ENCODE measurements at regions not wholly inside any gene's neighbourhood (a gene's known extent, or its start where the extent isn't known, plus 50 kb on each side); places are given as distances from the start of the nearest gene placed in this dataset.
A peak's percentile ranks its signal among the peaks of the same experiment; 100 is the strongest.

- ChIA-PET POLR2A (no interaction called here), CTCF (ENCODE audit: low intra/inter-chr PET ratio) (no interaction called here)
- ATAC-seq (no peak), FAIRE-seq (no peak), DNase-seq (ENCODE audit: extremely low read depth in 1 of 4, low spot score in 3 of 4) (no peak)
- Histone ChIP-seq H3K27me3 (ENCODE audit: control insufficient read depth in 2 of 2, insufficient read depth in 2 of 2, low read length in 2 of 2) (no peaks in the 10 kb centered on the region), H3K36me3 (ENCODE audit: control insufficient read depth, insufficient read depth, low read length) (no peaks in the 10 kb centered on the region), H3K79me2 (ENCODE audit: control insufficient read depth, insufficient read depth, low read length) (no peaks in the 10 kb centered on the region), H3K4me1 (replicated peaks in 1 of 2; ENCODE audit: control insufficient read depth in 2 of 2, insufficient read depth in 2 of 2, low read length in 2 of 2) (no peaks in the 10 kb centered on the region), H3K9me1 (ENCODE audit: control insufficient read depth, insufficient read depth, low read length) (no peaks in the 10 kb centered on the region), H3K4me3 (no peak overlapping the region), H3K27ac (ENCODE audit: extremely low read depth, low read depth, low read length) (no peak overlapping the region), H3K9me3 (replicated peaks; ENCODE audit: control insufficient read depth, insufficient read depth, low read depth, low read length) (no peaks in the 10 kb centered on the region), H3K4me2 (ENCODE audit: insufficient read depth, low read length) (no peak overlapping the region), H4K20me1 (replicated peaks; ENCODE audit: control insufficient read depth, insufficient read depth, low read length) (no peaks in the 10 kb centered on the region), H3K9ac (ENCODE audit: insufficient read depth in 1 of 2, low read depth in 2 of 2, low read length in 2 of 2) (no peak overlapping the region), H2AFZ (ENCODE audit: low read depth, low read length) (no peak overlapping the region)
- intact Hi-C loops (cut with micrococcal nuclease) = no loop called here
- 1% methylated on average over 4 of the region's 4 CpGs for WGBS (ENCODE audit: insufficient coverage, low coverage, missing lambda C conversion rate)
- in situ Hi-C loops (cut with MboI) = loop anchor here (25.0 kb wide), 2 partner anchors 739 to 1339 kb away; no protein-coding TSS in a partner anchor
- no TSS peak for BruUV-seq (replicated peaks)
- no peak for TF ChIP-seq HIVEP1 (CRISPR knock-in tag; IDR thresholded peaks at IDR 0.05)
- no peak for TF ChIP-seq CHD1 (IDR thresholded peaks at IDR 0.05; ENCODE audit: low read length)
- no peak for TF ChIP-seq ZNF143 (CRISPR knock-in tag; IDR thresholded peaks at IDR 0.05)
- TF ChIP-seq SRSF9 (IDR thresholded peaks at IDR 0.05; ENCODE audit: borderline replicate concordance, low read depth, low read length) = no peak
- 0 out of 2 replicates have a peak, but pooled peaks have one; percentile 10 for TF ChIP-seq CEBPB (tag; IDR thresholded peaks at IDR 0.05)
- TF ChIP-seq CEBPG (CRISPR knock-in tag; IDR thresholded peaks at IDR 0.05) = no peak
- TF ChIP-seq CEBPG (tag; conservative IDR thresholded peaks at IDR 0.05 in 1 of 2, IDR thresholded peaks at IDR 0.05 in 1 of 2) = peak in 1 of 2 experiments; percentile 56; a peak in 2 of 4 replicates
- TF ChIP-seq ZNF318 (IDR thresholded peaks at IDR 0.05; ENCODE audit: borderline replicate concordance in 1 of 2, low read depth in 1 of 2) = no peak
- no peak for TF ChIP-seq ELF4 (CRISPR knock-in tag; IDR thresholded peaks at IDR 0.05)
- no peak for TF ChIP-seq PHTF2 (CRISPR knock-in tag; IDR thresholded peaks at IDR 0.05)
- no peak for TF ChIP-seq POU5F1 (IDR thresholded peaks at IDR 0.05; ENCODE audit: borderline replicate concordance, low read depth, low read length, partially characterized antibody)
- no peak for TF ChIP-seq ZBTB2 (IDR thresholded peaks at IDR 0.05)
- no peak for TF ChIP-seq TEAD1 (CRISPR knock-in tag; IDR thresholded peaks at IDR 0.05)
Observed at GRCh38 chr7:16051561-16052255, 365.2 kb upstream of the MEOX2 start.
